ENCODE measurements at regions not wholly inside any gene's neighbourhood (a gene's known extent, or its start where the extent isn't known, plus 50 kb on each side); places are given as distances from the start of the nearest gene placed in this dataset.

DNA sequence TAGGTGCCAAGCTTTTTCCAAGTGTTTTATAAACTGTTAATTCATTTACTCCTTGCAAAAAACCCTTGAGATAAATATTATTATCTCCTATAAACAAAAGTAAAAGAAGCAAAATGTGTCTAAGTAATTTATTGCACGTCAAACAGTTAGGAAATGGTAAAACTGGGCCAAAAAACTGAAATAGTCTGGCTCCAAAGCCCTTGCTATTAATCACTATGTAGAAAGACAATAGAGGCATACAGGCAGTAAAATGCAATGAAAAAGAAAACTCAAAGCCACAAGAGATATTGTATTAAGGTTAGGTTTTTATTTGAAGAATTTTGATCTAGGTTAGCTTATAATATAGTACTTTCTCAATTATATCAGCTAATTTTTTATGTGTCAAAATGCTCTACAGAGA lies 457.7 kb downstream of the ANXA1 start:
- Mint-ChIP-seq H3K27ac (ENCODE audit: unreplicated experiment) (no peak overlapping the region), H3K4me1 (ENCODE audit: unreplicated experiment) (no peaks in the 10 kb centered on the region), H3K27me3 (ENCODE audit: unreplicated experiment) (no peaks in the 10 kb centered on the region), H3K36me3 (ENCODE audit: unreplicated experiment) (no peaks in the 10 kb centered on the region), H3K4me3 (ENCODE audit: unreplicated experiment) (no peak overlapping the region), H3K9me3 (ENCODE audit: unreplicated experiment) (no peaks in the 10 kb centered on the region)
- DNase-seq (ENCODE audit: extremely low spot score, unreplicated experiment), result no peak
- TF ChIP-seq, protein P1, sequence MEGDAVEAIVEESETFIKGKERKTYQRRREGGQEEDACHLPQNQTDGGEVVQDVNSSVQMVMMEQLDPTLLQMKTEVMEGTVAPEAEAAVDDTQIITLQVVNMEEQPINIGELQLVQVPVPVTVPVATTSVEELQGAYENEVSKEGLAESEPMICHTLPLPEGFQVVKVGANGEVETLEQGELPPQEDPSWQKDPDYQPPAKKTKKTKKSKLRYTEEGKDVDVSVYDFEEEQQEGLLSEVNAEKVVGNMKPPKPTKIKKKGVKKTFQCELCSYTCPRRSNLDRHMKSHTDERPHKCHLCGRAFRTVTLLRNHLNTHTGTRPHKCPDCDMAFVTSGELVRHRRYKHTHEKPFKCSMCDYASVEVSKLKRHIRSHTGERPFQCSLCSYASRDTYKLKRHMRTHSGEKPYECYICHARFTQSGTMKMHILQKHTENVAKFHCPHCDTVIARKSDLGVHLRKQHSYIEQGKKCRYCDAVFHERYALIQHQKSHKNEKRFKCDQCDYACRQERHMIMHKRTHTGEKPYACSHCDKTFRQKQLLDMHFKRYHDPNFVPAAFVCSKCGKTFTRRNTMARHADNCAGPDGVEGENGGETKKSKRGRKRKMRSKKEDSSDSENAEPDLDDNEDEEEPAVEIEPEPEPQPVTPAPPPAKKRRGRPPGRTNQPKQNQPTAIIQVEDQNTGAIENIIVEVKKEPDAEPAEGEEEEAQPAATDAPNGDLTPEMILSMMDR (IDR thresholded peaks at IDR 0.05), result no peak

DNA sequence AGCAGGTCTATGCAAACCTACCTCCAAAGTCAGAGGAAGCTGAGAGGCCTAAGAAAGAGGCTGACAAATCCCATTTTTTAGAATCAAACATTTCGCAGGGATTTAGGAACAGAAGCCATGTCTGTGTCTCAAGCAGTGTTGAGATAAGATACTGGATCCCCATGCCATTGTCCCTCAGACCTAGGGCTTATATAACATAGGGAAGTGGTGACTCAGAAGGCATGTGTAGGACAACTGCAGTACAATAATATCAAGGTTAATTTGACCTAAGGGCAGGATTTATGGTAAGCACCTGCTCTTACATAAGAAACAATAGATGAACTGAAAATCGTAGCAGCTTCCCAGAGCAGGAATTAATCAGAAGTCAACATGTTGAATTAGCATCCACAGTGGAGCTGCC lies 459.4 kb downstream of the ANXA1 start:
- Mint-ChIP-seq H3K27ac (ENCODE audit: unreplicated experiment) (no peak overlapping the region), H3K4me3 (ENCODE audit: unreplicated experiment) (no peak overlapping the region), H3K9me3 (ENCODE audit: unreplicated experiment) (no peaks in the 10 kb centered on the region), H3K27me3 (ENCODE audit: unreplicated experiment) (no peaks in the 10 kb centered on the region), H3K36me3 (ENCODE audit: unreplicated experiment) (no peaks in the 10 kb centered on the region), H3K4me1 (ENCODE audit: unreplicated experiment) (no peaks in the 10 kb centered on the region)
- DNase-seq (ENCODE audit: extremely low spot score, unreplicated experiment), result no peak
- TF ChIP-seq, protein P1 (IDR thresholded peaks at IDR 0.05), result no peak

DNA sequence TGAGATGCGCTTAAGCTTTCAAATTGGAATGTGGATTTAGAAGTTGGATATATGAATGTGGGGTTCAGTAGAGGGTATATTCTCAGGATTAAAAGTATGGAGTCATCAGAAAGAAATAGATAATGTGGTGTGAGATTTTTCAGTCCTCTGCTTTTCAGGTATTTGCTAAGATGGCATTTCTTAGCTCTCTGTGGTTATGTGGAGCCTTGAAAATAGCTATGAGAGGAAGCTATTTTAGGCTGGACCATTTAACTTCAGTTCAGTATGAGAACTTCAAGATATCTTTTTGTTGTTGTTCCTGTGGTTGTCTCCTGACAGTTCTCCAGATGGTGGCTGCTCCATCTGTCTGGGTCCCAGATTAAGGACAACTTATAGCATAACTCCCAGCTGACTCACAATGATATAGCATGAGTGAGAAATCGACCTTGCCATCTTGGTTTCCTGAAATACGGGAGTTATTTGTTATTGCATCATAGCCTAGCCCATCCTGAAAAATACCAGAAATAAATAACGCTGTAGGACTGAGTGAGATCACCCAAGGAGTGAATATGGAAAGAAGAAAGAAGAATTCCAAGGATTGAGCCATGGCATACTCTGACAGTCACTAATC lies 461.5 kb downstream of the ANXA1 start:
- no peak overlapping the region for H3K4me3 Mint-ChIP-seq (ENCODE audit: unreplicated experiment)
- no peaks in the 10 kb centered on the region for H3K4me1 Mint-ChIP-seq (ENCODE audit: unreplicated experiment)
- no peak for DNase-seq (ENCODE audit: extremely low spot score, unreplicated experiment)
- TF ChIP-seq, protein P1 (IDR thresholded peaks at IDR 0.05), result no peak
- H3K27ac Mint-ChIP-seq (ENCODE audit: unreplicated experiment), result no peak overlapping the region
- H3K36me3 Mint-ChIP-seq (ENCODE audit: unreplicated experiment), result no peaks in the 10 kb centered on the region
- H3K9me3 Mint-ChIP-seq (ENCODE audit: unreplicated experiment), result no peaks in the 10 kb centered on the region
- no peaks in the 10 kb centered on the region for H3K27me3 Mint-ChIP-seq (ENCODE audit: unreplicated experiment)

DNA sequence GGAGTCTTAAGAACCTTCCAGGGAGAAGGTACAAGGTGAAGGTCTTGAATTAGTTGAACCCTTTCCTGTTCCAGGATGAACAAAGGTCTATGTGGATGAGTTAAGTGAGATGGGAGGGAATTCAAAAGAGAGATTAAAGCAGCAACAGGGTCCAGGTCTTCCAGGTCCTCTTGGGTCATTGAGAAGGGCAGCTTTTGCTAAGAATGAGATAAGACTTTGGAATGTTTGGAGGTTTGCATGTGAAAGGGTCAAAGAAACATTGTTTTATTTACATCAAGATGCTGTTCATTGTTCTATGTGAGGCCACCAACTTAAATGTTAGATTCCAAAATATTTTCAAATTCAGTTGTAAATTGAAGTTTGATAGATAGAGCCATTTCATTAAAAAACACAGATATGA lies 463.9 kb downstream of the ANXA1 start:
- TF ChIP-seq, protein P1 (IDR thresholded peaks at IDR 0.05), result no peak
- Mint-ChIP-seq H3K27me3 (ENCODE audit: unreplicated experiment) (no peaks in the 10 kb centered on the region), H3K27ac (ENCODE audit: unreplicated experiment) (no peak overlapping the region), H3K4me1 (ENCODE audit: unreplicated experiment) (no peaks in the 10 kb centered on the region), H3K9me3 (ENCODE audit: unreplicated experiment) (peaks cover 6% of the 10 kb centered on the region), H3K36me3 (ENCODE audit: unreplicated experiment) (no peaks in the 10 kb centered on the region), H3K4me3 (ENCODE audit: unreplicated experiment) (no peak overlapping the region)
- DNase-seq (ENCODE audit: extremely low spot score, unreplicated experiment), result no peak

DNA sequence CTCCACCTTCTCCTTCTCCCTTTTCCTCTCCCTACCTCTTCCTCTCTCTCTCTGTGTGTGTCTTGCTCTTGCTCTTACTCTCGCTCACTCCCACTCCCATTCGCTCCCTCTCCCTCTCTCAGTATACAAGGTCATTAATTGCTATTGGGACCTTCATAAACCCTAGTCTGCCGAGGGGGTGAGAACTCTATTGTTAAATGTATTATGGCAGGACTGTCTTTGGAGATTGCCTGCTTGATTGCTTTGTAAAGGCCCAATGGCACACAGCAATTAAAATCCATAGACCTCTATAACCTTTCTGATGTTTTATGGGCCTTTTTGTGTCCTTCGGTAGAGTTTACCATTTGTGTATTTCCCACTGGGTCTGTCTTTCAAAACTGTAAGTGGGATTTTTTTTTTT lies 465.9 kb downstream of the ANXA1 start:
- Mint-ChIP-seq H3K27ac (ENCODE audit: unreplicated experiment) (no peak overlapping the region), H3K4me1 (ENCODE audit: unreplicated experiment) (no peaks in the 10 kb centered on the region), H3K4me3 (ENCODE audit: unreplicated experiment) (no peak overlapping the region), H3K9me3 (ENCODE audit: unreplicated experiment) (peaks cover 7% of the 10 kb centered on the region), H3K27me3 (ENCODE audit: unreplicated experiment) (no peaks in the 10 kb centered on the region), H3K36me3 (ENCODE audit: unreplicated experiment) (no peaks in the 10 kb centered on the region)
- DNase-seq (ENCODE audit: extremely low spot score, unreplicated experiment), result no peak
- TF ChIP-seq, protein P1 (IDR thresholded peaks at IDR 0.05), result no peak
